Stimulated activated naive CD4-positive, alpha-beta T cell treated with Interleukin-2 at 50 U/mL for 16 hours (primary cell): ENCODE measurements at regions not wholly inside any gene's neighbourhood (a gene's known extent, or its start where the extent isn't known, plus 50 kb on each side); places are given as distances from the start of the nearest gene placed in this dataset.
A peak's percentile ranks its signal among the peaks of the same experiment; 100 is the strongest.

Experiments
- DNase-seq: peaks from one replicate; lab custom pipeline; 2025; lab: John Stamatoyannopoulos, UW

- DNase-seq, result no peak
Measured at GRCh38 chr13:26932465-26932864, 171.9 kb upstream of the GPR12 start.

DNA sequence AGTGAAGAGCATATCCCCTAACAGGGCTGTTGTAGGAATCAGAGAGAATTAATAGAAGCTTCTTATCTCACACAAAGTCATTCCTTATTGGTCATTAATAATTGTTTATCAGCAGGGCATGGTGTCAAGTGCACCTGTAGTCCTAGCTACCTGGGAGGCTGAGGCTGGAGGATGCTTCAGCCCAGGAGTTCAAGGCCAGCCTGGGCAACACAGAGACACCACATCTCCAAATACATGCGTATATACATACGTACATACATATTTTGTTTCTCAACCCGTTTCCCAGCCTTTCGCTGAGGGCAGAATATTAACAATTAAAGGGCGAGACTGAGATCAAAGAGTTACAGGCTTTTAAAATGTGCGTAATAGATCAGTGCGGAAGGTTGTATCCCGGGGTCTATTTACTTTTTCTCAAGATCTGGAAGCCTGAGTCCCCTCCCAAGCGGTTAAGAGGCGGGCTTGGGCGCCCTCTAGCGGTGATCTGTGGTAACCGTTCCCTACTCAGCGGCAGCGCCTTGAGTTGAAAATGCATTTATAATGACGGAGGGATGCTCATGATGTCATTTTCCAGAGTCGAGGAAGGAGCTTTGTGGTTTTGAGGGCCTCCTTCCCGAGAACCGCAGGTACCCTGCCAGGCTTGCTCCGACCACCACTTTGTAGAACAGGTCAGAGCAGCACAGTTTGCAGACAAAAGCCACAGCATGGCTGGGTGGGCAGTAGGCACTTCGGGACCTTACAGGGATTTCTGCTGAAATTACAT lies 169.6 kb upstream of the GPR12 start:
- peak; percentile 59 for DNase-seq

DNA sequence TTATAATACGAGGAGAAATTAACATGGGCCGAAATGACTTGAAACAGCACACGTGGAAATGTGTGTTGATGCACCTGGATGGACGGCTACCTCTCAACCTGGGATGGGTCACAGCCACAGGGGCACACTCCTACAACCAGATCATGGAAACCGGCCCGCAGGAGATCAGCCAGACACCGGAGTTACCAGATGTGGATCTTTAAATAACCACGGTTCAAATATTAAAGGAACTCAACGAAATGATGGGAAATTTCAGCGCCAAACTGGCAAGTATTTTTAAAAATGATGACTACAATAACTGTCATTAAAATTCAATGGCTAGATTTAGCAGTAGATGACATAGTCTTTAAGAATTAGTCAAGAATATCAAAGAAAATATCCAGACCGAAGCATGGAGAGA lies 166.9 kb upstream of the GPR12 start:
- DNase-seq, result no peak

DNA sequence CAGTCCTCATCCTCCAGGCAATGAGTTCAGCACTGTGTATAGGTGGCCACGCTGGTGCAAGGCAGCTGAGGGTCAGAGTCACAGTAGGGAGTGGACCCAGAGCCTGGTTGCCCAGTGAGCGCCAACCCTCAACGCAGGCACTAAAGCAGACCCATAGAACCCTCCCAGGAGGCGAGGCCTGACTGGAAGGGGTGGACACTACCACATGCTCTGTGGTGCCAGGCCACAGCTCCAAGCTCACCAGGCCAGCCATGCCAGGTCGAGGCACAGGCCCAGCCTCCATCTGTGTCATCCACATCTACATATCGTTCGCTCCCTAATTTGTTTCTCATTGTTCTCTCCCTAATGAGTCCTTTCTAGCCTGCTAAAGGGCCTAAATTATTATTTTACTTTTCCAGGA lies 165.8 kb upstream of the GPR12 start:
- DNase-seq, result no peak

GRCh38 chr13:26923824-26924605 lies 163.4 kb upstream of the GPR12 start:
- DNase-seq, result no peak

- DNase-seq, result no peak
Measured at GRCh38 chr13:26921918-26922317, 161.3 kb upstream of the GPR12 start.

- DNase-seq, result no peak
Measured at GRCh38 chr13:26920614-26921355, 160.2 kb upstream of the GPR12 start.

GRCh38 chr13:26919732-26920131 lies 159.1 kb upstream of the GPR12 start:
- DNase-seq, result no peak

DNA sequence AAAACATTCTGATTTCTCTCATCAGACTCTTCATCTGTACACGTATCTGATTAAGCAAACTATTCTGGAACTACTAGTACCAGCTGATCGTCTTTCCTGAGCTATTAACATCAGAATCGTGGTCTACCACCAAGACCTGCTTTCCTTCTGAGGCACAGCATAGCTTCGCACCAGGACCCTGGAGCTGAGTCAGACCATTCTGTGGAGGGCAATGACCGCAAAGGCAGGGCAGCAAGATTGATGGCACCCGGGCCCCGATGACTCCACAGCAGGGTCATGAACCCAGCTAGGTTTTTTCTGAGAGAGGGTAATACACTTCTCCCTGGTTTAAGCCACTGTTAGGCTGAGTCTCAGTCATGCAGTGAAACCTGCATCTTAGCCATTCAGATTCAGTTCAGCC lies 158.7 kb upstream of the GPR12 start:
- no peak for DNase-seq

DNA sequence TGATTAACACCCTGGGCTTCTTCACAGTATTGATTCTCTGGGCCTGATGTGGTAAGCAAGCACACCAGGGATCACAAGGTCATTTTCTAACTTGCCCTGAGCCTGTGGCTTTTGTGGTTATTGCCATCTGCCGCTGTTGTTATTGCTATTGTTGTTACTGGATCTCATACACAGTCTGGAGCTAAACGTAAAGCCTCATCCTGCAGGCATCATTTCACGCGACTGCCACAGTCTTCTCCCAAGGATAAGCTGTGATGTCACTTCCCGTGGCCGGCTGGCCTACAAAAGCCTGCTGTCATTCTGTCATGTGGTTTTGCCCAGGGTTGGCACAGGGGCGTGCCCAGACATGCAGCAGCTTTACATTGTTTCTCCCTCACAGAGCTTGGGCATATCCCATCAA lies 154.0 kb upstream of the GPR12 start:
- DNase-seq, result no peak

GRCh38 chr13:26914148-26914547 lies 153.6 kb upstream of the GPR12 start:
- no peak for DNase-seq

- no peak for DNase-seq
Measured at GRCh38 chr13:26910754-26911465, 150.3 kb upstream of the GPR12 start.

- no peak for DNase-seq
Measured at GRCh38 chr13:26909477-26909876, 148.9 kb upstream of the GPR12 start.

DNA sequence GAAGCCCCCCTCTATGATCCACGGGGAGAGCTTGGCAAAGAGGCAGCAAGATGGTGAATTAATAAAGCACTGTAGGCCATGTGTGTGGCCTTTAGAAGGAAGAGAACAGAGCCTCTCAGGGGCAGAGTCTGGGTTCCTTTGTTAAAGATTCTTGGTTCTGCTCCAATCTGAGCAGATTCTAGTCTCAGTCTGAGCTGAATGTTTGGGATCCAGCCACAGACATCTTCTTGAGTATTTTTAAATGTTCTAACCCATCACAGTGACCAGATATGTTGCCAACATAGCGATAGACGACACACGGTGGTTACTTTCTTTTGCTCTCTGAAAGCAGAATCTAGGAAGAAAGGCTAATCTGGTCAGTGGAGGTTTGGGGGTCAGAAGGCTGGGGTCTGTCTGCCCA lies 147.5 kb upstream of the GPR12 start:
- DNase-seq, result no peak

DNA sequence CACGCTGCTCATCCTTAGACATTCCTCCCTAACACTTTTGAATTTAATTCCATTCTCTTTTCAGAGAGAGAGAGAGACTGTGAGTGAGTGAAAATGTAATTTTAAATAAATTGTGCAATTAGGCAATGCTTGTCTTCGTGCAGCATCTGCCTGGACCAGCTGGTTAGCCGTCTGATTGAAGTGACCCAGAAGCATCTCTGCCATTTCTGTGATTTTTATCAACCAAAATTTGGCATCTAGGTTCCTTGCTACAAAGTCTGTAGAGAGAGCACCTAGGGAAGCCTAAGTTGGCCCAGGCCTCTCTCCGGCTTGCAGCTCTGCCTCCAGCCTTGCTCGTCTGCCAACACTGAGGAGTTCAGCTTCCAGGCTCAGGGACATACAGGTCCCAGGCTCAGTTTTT lies 138.6 kb upstream of the GPR12 start:
- DNase-seq, result no peak

DNA sequence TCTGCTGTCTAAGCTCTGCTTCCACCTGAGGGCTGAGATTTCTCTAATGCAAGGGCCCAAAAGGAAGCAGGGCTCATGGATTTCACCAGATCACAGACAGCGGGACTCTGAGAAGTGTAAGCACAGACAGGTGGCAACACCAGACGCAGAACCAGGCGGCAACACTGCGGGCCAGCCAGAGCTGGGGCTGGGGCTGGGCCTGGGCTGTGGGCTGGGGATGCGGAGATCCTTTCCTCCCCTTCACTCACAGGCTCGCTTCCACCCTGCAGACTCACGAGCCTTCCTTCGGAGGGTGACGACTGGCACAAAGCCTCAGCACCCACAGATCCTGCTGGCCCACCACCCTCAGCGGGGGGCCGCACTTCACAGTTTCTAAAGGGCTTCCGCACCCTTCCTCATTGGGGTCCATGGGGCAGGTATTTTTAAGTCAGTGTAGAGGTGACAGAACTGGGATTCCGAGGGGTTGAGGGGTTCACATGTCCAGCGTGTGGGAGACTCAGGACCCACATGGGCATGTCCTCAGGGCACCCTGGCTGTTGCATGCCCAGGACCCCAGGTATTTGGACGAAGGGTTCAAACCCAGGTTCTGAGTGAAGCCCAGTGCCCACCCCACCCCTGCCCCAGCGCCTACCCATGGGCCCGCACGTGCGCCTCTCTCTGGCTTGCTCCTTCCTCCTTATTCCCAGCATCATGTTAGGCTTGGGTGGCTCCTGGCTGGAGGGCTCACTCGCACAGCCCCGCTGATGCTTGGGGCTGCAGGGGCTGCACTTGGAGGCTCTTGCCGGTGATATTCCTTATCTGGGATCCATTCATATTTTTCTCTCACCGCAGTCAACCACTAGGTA lies 137.3 kb upstream of the GPR12 start:
- no peak for DNase-seq

DNA sequence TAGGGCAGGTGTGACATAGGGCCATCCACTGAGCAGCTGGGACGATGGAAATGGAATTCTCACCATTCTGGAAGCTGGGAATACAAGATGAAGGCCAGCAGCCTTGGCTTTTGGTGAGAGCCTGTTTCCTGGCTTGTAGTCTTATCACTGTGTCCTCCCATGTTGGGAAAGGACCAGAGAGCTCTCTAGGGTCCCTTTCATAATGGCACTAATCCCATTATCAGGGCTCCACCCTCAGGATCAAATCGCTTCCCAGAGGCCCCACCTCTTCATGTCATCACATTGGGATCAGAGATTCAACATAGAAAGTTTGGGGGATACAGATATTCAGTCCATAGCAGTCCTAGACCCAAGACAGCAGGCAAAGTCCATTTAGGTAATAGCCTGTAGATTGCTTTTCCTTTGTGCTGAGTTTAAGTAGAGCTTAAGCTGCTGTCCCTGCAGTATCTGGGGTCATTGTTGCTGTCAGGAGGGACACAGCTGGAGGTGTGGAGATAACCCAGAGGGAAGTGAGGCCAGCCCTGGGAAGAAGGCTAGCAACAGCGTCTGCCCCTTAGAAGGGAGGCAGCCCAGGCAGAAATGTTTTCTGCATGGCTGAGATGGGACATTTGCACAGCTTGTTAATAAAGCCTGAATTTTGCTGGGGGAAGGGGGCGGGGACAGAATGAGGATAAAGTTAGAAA lies 136.5 kb upstream of the GPR12 start:
- DNase-seq, result no peak

GRCh38 chr13:26895808-26896466 lies 135.4 kb upstream of the GPR12 start:
- DNase-seq, result no peak

- DNase-seq, result no peak
Measured at GRCh38 chr13:26895081-26895807, 134.7 kb upstream of the GPR12 start.
